GM12892 (cell line): ENCODE measurements at regions not wholly inside any gene's neighbourhood (a gene's known extent, or its start where the extent isn't known, plus 50 kb on each side); places are given as distances from the start of the nearest gene placed in this dataset.

Experiments
- DNase-seq: peaks from one replicate; pipeline ENCODE4 v3.0.0; 2011; ENCODE audit not compliant: insufficient read length
- FAIRE-seq: peaks from 2 replicates; lab custom pipeline; 2011; peaks lifted over from hg19 to GRCh38; lab: Jason Lieb, UNC
- POLR2A ChIP-seq: IDR thresholded peaks from 2 replicates; pipeline ENCODE4 v1.6.1; 2011; ENCODE audit warnings: low read depth, low read length, control low read depth
- POLR2AphosphoS5 ChIP-seq: IDR thresholded peaks from 2 replicates; pipeline ENCODE4 v1.6.1; 2011; ENCODE audit warnings: low read depth, low read length, control low read depth
- TAF1 ChIP-seq: IDR thresholded peaks from 2 replicates; pipeline ENCODE4 v1.6.1; 2011; ENCODE audit warnings: low read depth, mild to moderate bottlenecking, control low read depth, low read length, borderline replicate concordance

DNA sequence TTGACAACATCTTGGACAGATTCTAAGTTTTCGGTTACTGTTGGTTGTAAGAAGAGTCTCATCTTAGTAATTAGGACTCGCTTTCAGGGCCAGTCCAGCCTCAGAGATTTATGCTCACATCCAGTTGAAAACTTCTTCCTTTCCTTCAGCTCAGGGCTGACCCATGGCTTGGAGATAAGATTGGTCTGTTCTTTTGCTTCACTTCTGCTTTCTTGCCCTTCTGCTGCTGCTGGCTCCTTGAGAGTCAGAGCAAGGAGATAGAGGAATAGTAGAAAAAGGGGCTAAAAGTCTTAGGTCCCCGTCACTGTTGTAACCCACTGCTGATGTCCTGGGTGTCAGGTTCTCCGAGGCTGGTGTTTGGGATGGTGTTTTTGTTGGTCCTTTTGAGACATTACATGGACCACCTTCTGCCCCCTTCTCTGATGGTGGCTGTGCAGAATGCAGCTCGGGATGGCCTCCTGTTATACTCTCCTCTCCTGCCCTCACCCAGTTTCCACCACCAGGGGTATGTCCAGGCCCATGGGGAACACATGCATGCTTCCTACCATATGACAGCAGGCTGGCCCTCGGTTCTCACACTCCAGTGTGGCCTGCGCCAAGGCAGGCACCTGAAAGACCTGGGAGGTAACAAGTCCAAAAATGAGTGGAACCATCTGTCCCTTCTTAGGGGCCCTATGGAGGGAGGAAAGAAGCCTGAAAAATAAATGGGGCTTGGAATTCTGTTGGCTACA, 67.8 kb upstream of the PCBD1 start:
- FAIRE-seq (no peak), DNase-seq (no peak)

DNA sequence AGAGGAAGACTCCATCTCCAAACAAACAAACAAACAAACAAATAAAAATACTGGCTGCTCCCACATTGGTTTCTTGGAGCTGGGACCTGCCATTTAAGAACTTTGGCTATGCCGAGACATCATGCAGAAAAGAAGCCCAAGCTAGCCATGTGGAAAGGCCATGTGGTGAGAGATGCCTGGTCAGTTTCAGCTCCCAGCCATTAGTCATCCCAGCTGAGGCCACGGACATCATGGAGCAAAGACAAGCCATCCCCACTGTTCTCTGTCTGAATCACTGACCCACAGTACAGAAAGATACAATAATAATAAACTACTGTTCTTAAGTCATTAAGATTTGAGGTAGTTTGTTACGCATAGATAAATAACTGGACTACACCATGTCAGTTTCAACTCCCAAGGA, 70.0 kb upstream of the PCBD1 start:
- no peak for DNase-seq
- no peak for TF ChIP-seq POLR2AphosphoS5
- TF ChIP-seq TAF1: no peak
- TF ChIP-seq POLR2A: no peak
- no peak for FAIRE-seq

More for the DNA sequence above, 67.8 kb upstream of the PCBD1 start:
- TF ChIP-seq TAF1 (no peak), POLR2A (no peak), POLR2AphosphoS5 (no peak)

DNA sequence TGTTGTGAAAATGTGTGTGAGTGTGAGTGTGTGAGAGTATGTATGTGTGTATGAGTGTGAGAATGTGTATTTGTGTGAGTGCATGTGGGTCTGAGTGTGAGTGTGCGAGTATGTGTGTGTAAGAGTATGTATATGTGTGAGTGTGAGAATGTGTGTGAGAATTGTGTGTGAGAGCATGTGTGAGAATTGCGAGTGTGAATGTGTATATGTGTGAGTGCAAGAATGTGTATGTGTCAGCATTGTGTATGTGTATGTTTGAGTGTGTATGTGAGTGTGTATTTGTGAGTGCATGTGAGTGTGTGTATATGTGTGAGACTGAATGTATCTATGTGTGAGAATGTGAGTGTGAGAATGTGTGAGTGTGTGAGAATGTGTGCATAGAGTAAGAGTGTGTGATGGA, 72.0 kb upstream of the PCBD1 start:
- FAIRE-seq (no peak), DNase-seq (no peak)
- TF ChIP-seq POLR2AphosphoS5 (no peak), POLR2A (no peak), TAF1 (no peak)

DNA sequence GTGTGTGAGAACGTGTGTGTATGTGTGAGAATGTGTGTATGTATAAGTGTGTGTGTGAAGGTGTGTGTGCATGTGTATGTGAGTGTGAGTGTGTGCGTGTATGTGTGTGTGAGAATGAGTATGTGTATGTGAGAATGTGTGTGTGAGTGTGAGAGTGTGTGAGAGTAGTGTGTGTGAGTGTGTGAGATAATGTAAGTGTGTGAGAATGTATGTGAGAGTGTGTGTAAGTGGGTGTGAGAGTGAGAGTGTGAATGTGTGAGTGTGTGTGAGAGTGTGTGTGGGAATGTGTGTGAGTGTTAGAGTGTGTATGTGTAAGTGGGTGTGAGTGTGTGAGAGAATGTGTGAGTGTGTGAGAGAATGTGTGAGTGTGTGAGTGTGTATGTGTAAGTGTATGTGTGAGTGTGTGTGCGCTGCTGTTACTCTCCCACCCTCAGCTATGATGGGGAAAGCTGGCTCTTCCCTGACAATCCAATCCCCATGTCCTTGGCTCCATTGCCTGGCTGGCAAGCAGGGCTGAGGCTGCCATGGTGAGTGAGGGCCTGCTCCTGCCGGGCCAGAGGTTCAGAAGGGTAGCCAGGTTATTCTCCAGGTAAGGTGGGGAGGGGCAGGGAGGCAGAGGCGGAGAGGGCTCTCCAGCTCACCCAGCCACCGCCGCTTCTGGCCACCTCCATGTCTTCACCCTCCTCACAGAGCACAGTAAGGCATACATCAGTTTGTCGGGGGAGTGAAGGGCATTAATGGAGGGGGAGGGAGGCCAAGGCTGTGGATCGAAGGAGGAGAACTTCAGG, 72.6 kb upstream of the PCBD1 start:
- no peak for DNase-seq
- FAIRE-seq: no peak
- TF ChIP-seq POLR2A (no peak), TAF1 (no peak)

DNA sequence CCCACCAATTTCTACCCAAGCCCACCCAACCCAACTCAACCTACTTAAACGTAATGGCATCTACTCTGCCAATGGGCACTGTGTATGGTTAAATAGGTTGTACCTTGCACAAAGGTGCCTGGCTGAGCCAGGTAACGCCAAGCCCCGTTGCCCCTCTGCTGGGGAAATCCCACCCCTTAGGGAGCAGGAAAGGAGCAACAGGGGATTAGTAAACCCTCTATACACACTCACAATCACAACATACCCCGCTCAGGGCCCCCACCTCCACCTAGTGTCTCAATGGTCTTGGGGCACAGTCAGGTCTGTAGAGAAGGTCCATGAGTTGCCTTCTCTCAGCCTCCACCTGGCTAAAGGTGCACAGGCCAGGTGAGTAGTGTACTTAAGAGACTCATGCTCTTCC, 74.3 kb upstream of the PCBD1 start:
- FAIRE-seq (no peak), DNase-seq (no peak)
- TF ChIP-seq TAF1 (no peak), POLR2AphosphoS5 (no peak)

DNA sequence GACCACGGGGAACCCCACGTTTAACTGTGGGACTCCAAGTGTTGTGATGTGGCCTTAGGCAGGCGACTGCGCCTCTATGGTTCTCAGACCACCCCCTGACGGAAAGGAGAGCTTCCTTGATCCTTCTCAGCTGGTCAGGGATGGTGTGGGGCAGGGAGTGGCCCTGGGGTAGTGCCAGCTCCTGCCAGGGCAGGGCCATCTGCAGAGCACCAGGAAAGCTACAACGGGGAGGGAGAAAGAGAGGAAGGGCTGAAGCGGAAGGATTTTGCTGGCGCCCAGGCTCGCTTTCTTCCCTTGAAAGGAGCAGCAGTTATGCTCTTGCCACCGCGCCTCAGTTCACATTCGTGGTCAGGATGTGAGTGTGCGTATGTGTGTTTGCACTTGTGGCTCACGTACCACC, 74.9 kb upstream of the PCBD1 start:
- FAIRE-seq (no peak), DNase-seq (no peak)
- TF ChIP-seq TAF1: no peak
- no peak for TF ChIP-seq POLR2A
- no peak for TF ChIP-seq POLR2AphosphoS5

DNA sequence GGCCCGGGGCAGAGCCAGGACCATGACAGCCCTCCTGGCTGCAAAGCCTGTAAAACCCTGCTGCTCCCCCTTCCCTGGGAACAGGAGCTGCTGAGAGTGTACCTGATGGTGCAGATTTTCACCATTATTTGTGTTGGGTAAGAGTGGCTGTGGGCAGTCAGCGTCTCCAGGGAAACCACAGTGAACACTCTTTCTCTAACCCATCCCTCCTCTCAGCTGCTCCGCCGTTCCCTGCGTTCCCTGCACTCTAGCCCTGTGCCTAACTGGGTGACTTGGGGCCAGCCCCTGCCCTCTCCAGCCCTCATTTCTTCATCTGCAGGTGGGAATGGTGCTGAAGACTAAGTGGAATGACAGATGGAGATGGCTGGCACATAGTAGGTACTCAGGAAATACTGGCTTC, 75.9 kb upstream of the PCBD1 start:
- TF ChIP-seq POLR2A (no peak), TAF1 (no peak), POLR2AphosphoS5 (no peak)
- no peak for FAIRE-seq
- DNase-seq: no peak

DNA sequence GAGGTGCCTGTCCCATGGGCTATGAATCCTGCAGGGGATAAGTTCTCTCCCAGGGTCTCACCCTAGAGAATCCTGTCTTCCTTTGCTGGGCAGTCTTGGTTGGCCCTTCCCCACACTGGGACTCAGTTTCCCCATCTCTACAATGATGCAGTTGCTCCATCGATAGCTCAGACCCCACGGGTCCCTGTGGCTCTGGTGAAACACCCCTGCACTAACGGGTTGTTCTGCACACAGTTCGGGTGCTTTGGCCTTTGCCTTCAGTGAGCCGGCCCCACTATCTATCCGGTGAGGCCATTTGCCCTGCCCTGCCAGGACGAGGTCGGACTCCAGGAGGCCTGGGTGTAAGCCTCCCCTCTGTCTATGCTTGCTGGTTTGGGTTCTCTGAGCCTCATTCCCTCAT, 76.5 kb upstream of the PCBD1 start:
- no peak for FAIRE-seq

DNA sequence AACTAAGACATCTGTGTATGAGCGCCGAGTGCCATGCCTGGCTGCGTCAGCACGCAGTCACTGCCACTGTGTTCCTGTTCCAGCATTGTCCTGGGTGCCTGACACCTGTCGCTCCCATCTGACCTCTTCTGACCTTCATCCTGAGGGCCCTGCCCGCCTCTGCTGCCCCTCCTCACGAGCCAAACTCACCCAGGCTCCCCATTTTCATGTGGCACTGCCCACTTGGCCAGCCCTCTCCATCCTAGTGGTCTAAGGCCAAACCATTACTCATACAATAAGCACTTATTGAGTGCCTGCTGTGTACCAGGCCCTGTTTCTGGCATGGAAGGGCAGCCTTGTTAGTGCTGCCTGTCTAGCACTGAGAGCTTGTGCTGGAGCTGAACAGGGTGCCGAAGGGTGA, 77.2 kb upstream of the PCBD1 start:
- no peak for FAIRE-seq
- DNase-seq: no peak
- TF ChIP-seq TAF1 (no peak), POLR2AphosphoS5 (no peak), POLR2A (no peak)

More for the DNA sequence above, 76.5 kb upstream of the PCBD1 start:
- TF ChIP-seq POLR2AphosphoS5: no peak
- TF ChIP-seq TAF1: no peak
- no peak for TF ChIP-seq POLR2A
- DNase-seq: no peak

DNA sequence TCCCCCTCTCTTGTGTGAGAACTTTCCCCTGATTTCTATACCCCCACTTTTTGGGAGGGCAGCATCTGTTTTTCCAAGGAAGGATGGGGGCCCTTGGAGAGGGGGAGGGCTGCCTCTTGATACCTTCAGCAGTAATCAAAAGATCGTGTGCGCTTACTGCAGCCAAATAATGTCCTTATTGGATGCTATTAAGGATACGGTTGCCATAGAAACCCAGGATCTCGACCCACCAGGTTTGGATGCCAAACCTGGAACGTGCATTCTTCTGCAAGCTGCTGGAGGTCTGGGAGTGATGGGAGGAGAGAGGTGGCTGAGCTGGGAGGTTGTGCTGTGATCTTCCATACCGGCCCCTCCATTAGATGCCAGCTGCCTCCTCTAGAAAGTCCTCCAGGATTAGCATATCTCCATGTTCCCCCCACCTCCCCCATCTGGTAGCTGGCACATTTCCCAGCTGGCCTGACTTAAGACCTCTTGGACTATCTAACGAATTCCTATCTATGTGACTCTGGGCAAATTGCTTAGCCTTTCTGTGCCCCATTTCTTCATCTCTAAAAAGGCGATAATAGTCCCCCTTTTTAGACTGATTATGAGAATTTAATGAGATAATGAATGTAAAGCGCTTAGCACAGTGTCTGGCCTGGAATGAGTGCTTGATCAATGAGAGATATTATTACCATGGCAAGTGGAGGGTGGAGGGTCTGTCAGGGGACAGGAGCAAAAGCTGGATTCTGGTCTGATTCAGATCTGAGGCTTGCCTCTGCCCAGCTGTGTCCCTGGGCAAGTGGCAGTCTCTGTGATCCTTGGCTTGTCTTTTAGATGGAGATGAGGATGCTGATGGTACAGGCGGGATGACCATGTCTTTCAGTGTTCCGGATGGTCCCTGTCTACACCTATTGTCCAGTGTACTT, 78.5 kb upstream of the PCBD1 start:
- FAIRE-seq: no peak
- DNase-seq: no peak
- TF ChIP-seq POLR2A: no peak
- no peak for TF ChIP-seq POLR2AphosphoS5
- no peak for TF ChIP-seq TAF1
